Heart left ventricle (tissue), 16 donors: ENCODE measurements at regions not wholly inside any gene's neighbourhood (a gene's known extent, or its start where the extent isn't known, plus 50 kb on each side); places are given as distances from the start of the nearest gene placed in this dataset.

ENCODE experiments used
- ATAC-seq, 4 donors: fragments of 200-7000 bp; cut with Tn5 transposase; one replicate each; pipeline ENCODE4 v1.9.1; 2020 to 2022; ENCODE audit warnings: moderate library complexity in 4 of 4, mild to moderate bottlenecking in 3 of 4, moderate number of reproducible peaks in 1 of 4
- DNase-seq, 5 donors: peaks; one replicate each; pipeline ENCODE4 v3.0.0-alpha.2; 2020
- H3K27ac ChIP-seq, 12 donors: fragments of 200-600 bp; sonication (generic) in 4 of 12; one replicate each; pipeline versions ENCODE4 v1.5.0 to v1.8.0; 2016 to 2022; ENCODE audit warnings: mild to moderate bottlenecking in 2 of 12
- H3K27me3 ChIP-seq, 9 donors: fragments of 200-600 bp; sonication (generic) in 2 of 9; one replicate each; pipeline versions ENCODE4 v1.5.1 to v1.8.0; 2016 to 2022; ENCODE audit warnings: mild to moderate bottlenecking in 3 of 9
- H3K36me3 ChIP-seq, 9 donors: fragments of 200-600 bp; sonication (generic) in 2 of 9; one replicate each; pipeline versions ENCODE4 v1.5.0 to v1.8.0; 2018 to 2022; ENCODE audit warnings: mild to moderate bottlenecking in 2 of 9
- H3K4me1 ChIP-seq, 12 donors: fragments of 200-600 bp; sonication (generic) in 4 of 12; one replicate each; pipeline versions ENCODE4 v1.5.0 to v1.8.0; 2016 to 2022; ENCODE audit warnings: mild to moderate bottlenecking in 3 of 12
- H3K4me3 ChIP-seq, 12 donors: fragments of 200-600 bp; sonication (generic) in 4 of 12; one replicate each; pipeline versions ENCODE4 v1.5.0 to v1.8.0; 2017 to 2022; ENCODE audit warnings: mild to moderate bottlenecking in 9 of 12, moderate library complexity in 4 of 12
- H3K9me3 ChIP-seq, 12 donors: fragments of 200-600 bp; sonication (generic) in 4 of 12; one replicate each; pipeline versions ENCODE4 v1.5.0 to v1.8.0; 2016 to 2022; ENCODE audit warnings: mild to moderate bottlenecking in 1 of 12
- CTCF ChIP-seq, 12 donors: fragments of 200-600 bp; sonication (generic) in 4 of 12; IDR thresholded peaks; one replicate each; pipeline versions ENCODE4 v1.5.0 to v1.8.0; 2018 to 2022; ENCODE audit warnings: antibody characterized with exemption in 12 of 12, mild to moderate bottlenecking in 5 of 12
- POLR2A ChIP-seq, 2 donors: fragments of 450-650 bp; IDR thresholded peaks; one replicate each; pipeline ENCODE4 v1.6.1; 2017; ENCODE audit warnings: antibody characterized with exemption in 2 of 2, mild to moderate bottlenecking in 2 of 2, moderate library complexity in 2 of 2
- WGBS, 4 donors: extraction: QIAGEN DNeasy Blood & Tissue Kit in 2 of 4; methylation state at CpG; one replicate each; pipeline versions ENCODE4 v1.1.5 to v1.1.7; 2013 to 2018; 5-methylcytosine and 5-hydroxymethylcytosine counted together
- intact Hi-C, 10 donors: fragments of 100-400 bp; cut with DNase I; formaldehyde crosslinking; loops; one replicate each; pipeline versions ENCODE4 v1.11.1 to v1.14.2; 2022
- donor health status: ischemic (EF 13 %, LVEDD 7.1; RV severe dilation, severe dysfunction).
- donor health status: healthy with polysubstance abuse.
- donor health status: DM: no; HTN: yes; CAD: no.
- donor health status: DM: no; HTN: no; CAD: no.
- donor health status: ischemic (EF 25% LVEDD 6.9; RV normal size, moderate dysfunction).
- donor health status: ischemic (EF 25% LVEDD 5.7; RV mildly dilated, moderate dysfunction).
- donor health status: healthy.
- donor health status: DM: yes; HTN: yes; CAD: no.
- donor health status: ischemic (EF 35%, LVEDD 5.7; RV mildly dilated, moderate dysfunction).
- donor health status: nonischemic (EF 11% LVEDD 7.7; RV severe dilation, severe dysfunction).
- donor health status: DM: yes; HTN: yes; CAD: no.
- donor health status: PGD.
- donor health status: ischemic (EF 29% LVEDD 5.4; RV normal size, mild dysfunction).
- donor health status: nonischemic (EF 23%, LVEDD 6.1; RV moderate dilation, normal function).

- H3K27ac ChIP-seq = peak overlapping the region in 5 of 12 donors; percentile 13 to 59 (median 42)
- ATAC-seq (peak; percentile 92 to 97 (median 94)), DNase-seq (no peak)
- intact Hi-C loops = loop anchor here in 2 of 10 donors (10.0 kb wide), 2 partner anchors 118 to 192 kb away; no protein-coding TSS in a partner anchor
- H3K4me1 ChIP-seq = peaks cover 0 to 7% (median 0%) of the 10 kb centered on the region in 12 donors
- no peaks in the 10 kb centered on the region for H3K36me3 ChIP-seq
- H3K27me3 ChIP-seq = no peaks in the 10 kb centered on the region
- WGBS, 4 donors = 20 to 46% (median 31%) methylated on average over 2 of the region's 2 CpGs
- no peak overlapping the region for H3K4me3 ChIP-seq
- H3K9me3 ChIP-seq = peaks cover 0 to 5% (median 0%) of the 10 kb centered on the region in 12 donors
- no peak for TF ChIP-seq CTCF (IDR thresholded peaks at IDR 0.05)
- no peak for TF ChIP-seq POLR2A (IDR thresholded peaks at IDR 0.05)
These were observed 590.9 kb upstream of the GNPDA2 start for GRCh38 chr4:45317276-45317675.

- no peak for DNase-seq
These were observed 589.9 kb upstream of the GNPDA2 start for GRCh38 chr4:45316257-45316656.

GRCh38 chr4:45302828-45303227 lies 576.5 kb upstream of the GNPDA2 start:
- TF ChIP-seq CTCF (IDR thresholded peaks at IDR 0.05) = no peak
- TF ChIP-seq POLR2A (IDR thresholded peaks at IDR 0.05) = no peak
- no peak for ATAC-seq
- DNase-seq = no peak
- Histone ChIP-seq H3K36me3 (no peaks in the 10 kb centered on the region), H3K27ac (no peak overlapping the region), H3K4me1 (no peaks in the 10 kb centered on the region), H3K9me3 (no peaks in the 10 kb centered on the region), H3K27me3 (no peaks in the 10 kb centered on the region), H3K4me3 (no peak overlapping the region)
- WGBS, 4 donors = 76 to 83% (median 81%) methylated on average over 1 of the region's 1 CpG
- intact Hi-C loops = no loop called here

More at GRCh38 chr4:45316257-45316656, 589.9 kb upstream of the GNPDA2 start:
- ATAC-seq = no peak
- Histone ChIP-seq H3K36me3 (no peaks in the 10 kb centered on the region), H3K27ac (no peak overlapping the region), H3K27me3 (no peaks in the 10 kb centered on the region), H3K4me3 (no peak overlapping the region), H3K4me1 (peaks cover 0 to 7% (median 0%) of the 10 kb centered on the region in 12 donors), H3K9me3 (peaks cover 0 to 12% (median 0%) of the 10 kb centered on the region in 12 donors)
- intact Hi-C loops = loop anchor here in 2 of 10 donors (10.0 kb wide), 2 partner anchors 119 to 191 kb away; no protein-coding TSS in a partner anchor
- TF ChIP-seq POLR2A (IDR thresholded peaks at IDR 0.05) (no peak), CTCF (IDR thresholded peaks at IDR 0.05) (no peak)
- 84 to 89% (median 87%) methylated on average over 2 of the region's 2 CpGs for WGBS, 4 donors

GRCh38 chr4:45294464-45294863 lies 568.1 kb upstream of the GNPDA2 start:
- ATAC-seq = no peak

More at GRCh38 chr4:45294464-45294863, 568.1 kb upstream of the GNPDA2 start:
- Histone ChIP-seq H3K36me3 (no peaks in the 10 kb centered on the region), H3K27ac (no peak overlapping the region), H3K27me3 (no peaks in the 10 kb centered on the region), H3K4me3 (no peak overlapping the region), H3K4me1 (no peaks in the 10 kb centered on the region), H3K9me3 (peaks cover 0 to 21% (median 0%) of the 10 kb centered on the region in 12 donors)
- intact Hi-C loops = no loop called here
- DNase-seq = no peak
- 25 to 37% (median 29%) methylated on average over 1 of the region's 1 CpG for WGBS, 4 donors
- TF ChIP-seq CTCF (IDR thresholded peaks at IDR 0.05) = no peak
- no peak for TF ChIP-seq POLR2A (IDR thresholded peaks at IDR 0.05)
